ENCODE measurements at regions not wholly inside any gene's neighbourhood (a gene's known extent, or its start where the extent isn't known, plus 50 kb on each side); places are given as distances from the start of the nearest gene placed in this dataset.

GRCh38 chr7:94277236-94277635, 117.5 kb upstream of the COL1A2 start (continued):
- TF ChIP-seq BCLAF1 (IDR thresholded peaks at IDR 0.05; ENCODE audit: borderline replicate concordance in 1 of 2, control insufficient read depth in 1 of 2, low read depth in 2 of 2, low read length in 1 of 2) (no peak), PML (IDR thresholded peaks at IDR 0.05; ENCODE audit: low read length) (no peak), CSDE1 (IDR thresholded peaks at IDR 0.05) (no peak), CTBP1 (IDR thresholded peaks at IDR 0.05; ENCODE audit: borderline replicate concordance) (no peak), ARHGAP35 (IDR thresholded peaks at IDR 0.05; ENCODE audit: partially characterized antibody) (no peak), KLF6 (CRISPR knock-in tag; IDR thresholded peaks at IDR 0.05; ENCODE audit: borderline replicate concordance) (no peak), NCOR1 (IDR thresholded peaks at IDR 0.05) (no peak), ZC3H11A (IDR thresholded peaks at IDR 0.05; ENCODE audit: low read depth, low read length) (no peak)

- in situ Hi-C loops (cut with MboI): no loop called here
- POLR2A ChIA-PET: no interaction called here
- Histone ChIP-seq H3K79me2 (ENCODE audit: control insufficient read depth, insufficient read depth, low read length) (no peaks in the 10 kb centered on the region), H3K36me3 (ENCODE audit: control insufficient read depth, insufficient read depth, low read length) (no peaks in the 10 kb centered on the region), H3K4me1 (replicated peaks in 1 of 2; ENCODE audit: control insufficient read depth in 2 of 2, insufficient read depth in 2 of 2, low read length in 2 of 2) (no peaks in the 10 kb centered on the region), H2AFZ (ENCODE audit: low read depth, low read length) (no peak overlapping the region), H3K9ac (ENCODE audit: insufficient read depth in 1 of 2, low read depth in 2 of 2, low read length in 2 of 2) (no peak overlapping the region), H3K9me1 (ENCODE audit: control insufficient read depth, insufficient read depth, low read length) (no peaks in the 10 kb centered on the region), H4K20me1 (replicated peaks; ENCODE audit: control insufficient read depth, insufficient read depth, low read length) (no peaks in the 10 kb centered on the region), H3K9me3 (replicated peaks; ENCODE audit: control insufficient read depth, insufficient read depth, low read depth, low read length) (no peaks in the 10 kb centered on the region), H3K4me2 (ENCODE audit: insufficient read depth, low read length) (no peak overlapping the region), H3K27me3 (ENCODE audit: control insufficient read depth in 2 of 2, insufficient read depth in 2 of 2, low read length in 2 of 2) (peaks cover 0 to 4% of the 10 kb centered on the region in 2 experiments; a peak in 1 of 5 replicates), H3K27ac (ENCODE audit: extremely low read depth, low read depth, low read length) (no peak overlapping the region), H3K4me3 (no peak overlapping the region)
- ATAC-seq (no peak), FAIRE-seq (no peak), DNase-seq (ENCODE audit: extremely low read depth in 1 of 4, low spot score in 3 of 4) (no peak)
- intact Hi-C loops (cut with micrococcal nuclease): loop anchor here (10.0 kb wide), 1 partner anchor 964 kb away; no protein-coding TSS in a partner anchor
- no TSS peak for BruUV-seq (replicated peaks)
- CTCF ChIA-PET (ENCODE audit: low intra/inter-chr PET ratio): no interaction called here
- TF ChIP-seq GTF2A2 (tag; IDR thresholded peaks at IDR 0.05) (no peak), FOXP1 (CRISPR knock-in tag; IDR thresholded peaks at IDR 0.05) (no peak), JUNB (CRISPR knock-in tag; conservative IDR thresholded peaks at IDR 0.05) (no peak), ZSCAN29 (IDR thresholded peaks at IDR 0.05) (no peak), NR2C2 (CRISPR knock-in tag; IDR thresholded peaks at IDR 0.05) (no peak), NR2C2 (tag; IDR thresholded peaks at IDR 0.05) (no peak), ARID1B (IDR thresholded peaks at IDR 0.05) (no peak), POU5F1 (IDR thresholded peaks at IDR 0.05; ENCODE audit: borderline replicate concordance, low read depth, low read length, partially characterized antibody) (no peak), GTF2B (IDR thresholded peaks at IDR 0.05; ENCODE audit: extremely low read depth, insufficient read length) (no peak), NR2F6 (CRISPR knock-in tag; IDR thresholded peaks at IDR 0.05) (no peak), ASH1L (IDR thresholded peaks at IDR 0.05; ENCODE audit: borderline replicate concordance, low read depth, partially characterized antibody) (no peak)
- WGBS (ENCODE audit: insufficient coverage, low coverage, missing lambda C conversion rate): 4% methylated on average over 2 of the region's 2 CpGs
These were observed 113.8 kb upstream of the COL1A2 start for GRCh38 chr7:94280851-94281250.
